ENCODE measurements at regions not wholly inside any gene's neighbourhood (a gene's known extent, or its start where the extent isn't known, plus 50 kb on each side); places are given as distances from the start of the nearest gene placed in this dataset.

DNA sequence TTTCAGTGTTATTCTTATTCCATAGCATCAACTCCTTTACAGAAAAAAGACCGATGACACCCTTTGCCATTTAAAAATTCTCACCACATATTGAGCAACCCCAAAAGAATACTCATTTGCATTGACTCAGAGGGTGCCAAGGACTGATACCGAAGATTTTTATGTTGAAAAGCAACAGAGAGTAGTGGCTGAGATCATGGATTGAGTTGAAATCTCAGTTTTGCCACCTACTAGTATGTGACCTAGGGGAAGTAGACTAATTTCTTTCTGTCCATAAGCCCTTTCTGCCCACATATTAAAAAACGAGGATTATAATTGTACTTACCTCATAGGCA is 313.9 kb upstream of the SATB1 start:
- TF ChIP-seq, protein P1, sequence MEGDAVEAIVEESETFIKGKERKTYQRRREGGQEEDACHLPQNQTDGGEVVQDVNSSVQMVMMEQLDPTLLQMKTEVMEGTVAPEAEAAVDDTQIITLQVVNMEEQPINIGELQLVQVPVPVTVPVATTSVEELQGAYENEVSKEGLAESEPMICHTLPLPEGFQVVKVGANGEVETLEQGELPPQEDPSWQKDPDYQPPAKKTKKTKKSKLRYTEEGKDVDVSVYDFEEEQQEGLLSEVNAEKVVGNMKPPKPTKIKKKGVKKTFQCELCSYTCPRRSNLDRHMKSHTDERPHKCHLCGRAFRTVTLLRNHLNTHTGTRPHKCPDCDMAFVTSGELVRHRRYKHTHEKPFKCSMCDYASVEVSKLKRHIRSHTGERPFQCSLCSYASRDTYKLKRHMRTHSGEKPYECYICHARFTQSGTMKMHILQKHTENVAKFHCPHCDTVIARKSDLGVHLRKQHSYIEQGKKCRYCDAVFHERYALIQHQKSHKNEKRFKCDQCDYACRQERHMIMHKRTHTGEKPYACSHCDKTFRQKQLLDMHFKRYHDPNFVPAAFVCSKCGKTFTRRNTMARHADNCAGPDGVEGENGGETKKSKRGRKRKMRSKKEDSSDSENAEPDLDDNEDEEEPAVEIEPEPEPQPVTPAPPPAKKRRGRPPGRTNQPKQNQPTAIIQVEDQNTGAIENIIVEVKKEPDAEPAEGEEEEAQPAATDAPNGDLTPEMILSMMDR (IDR thresholded peaks at IDR 0.05; ENCODE audit: control extremely low read depth, extremely low read depth, low read depth, missing control alignments): no peak
- DNase-seq (ENCODE audit: extremely low spot score): no peak
- POLR2A ChIA-PET: no interaction called here
- CTCF ChIA-PET: interaction anchor here (2.9 kb wide), 1 partner anchor 20 kb away, joined by 12 read pairs; no protein-coding TSS in a partner anchor

DNA sequence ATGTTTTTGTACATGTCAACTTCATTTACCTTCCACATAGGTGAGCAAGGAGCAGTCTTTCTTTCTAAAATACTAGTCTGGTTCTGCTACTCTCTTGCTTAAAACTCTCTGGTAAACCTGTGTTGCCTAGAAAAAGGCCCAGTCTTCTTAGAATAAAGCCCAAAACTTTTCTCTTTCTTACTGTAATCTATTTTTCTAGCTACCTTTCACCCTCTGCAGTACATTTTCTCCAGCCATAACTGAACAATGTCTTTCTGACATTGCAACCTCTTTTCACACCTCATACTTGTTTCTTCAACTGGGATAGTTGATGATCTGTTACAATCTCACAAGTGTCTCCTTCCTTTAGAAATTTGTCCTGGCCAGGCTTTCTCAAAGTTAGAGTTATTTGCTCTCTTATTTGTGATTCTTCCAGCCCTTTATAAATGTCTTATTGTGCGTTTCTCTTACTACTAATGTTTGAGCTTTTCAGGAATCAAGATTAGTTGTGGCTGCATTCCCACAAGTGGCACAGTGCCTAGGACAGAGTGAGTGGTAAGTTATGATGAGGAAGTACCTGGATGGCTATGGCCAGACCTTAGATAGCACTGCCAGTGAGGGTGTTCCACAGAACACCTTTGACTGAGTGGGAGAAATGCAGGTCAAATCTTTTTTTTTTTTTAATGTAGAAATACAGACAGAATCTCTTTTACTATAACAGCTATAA is 313.4 kb upstream of the SATB1 start:
- TF ChIP-seq, protein P1 (IDR thresholded peaks at IDR 0.05; ENCODE audit: control extremely low read depth, extremely low read depth, low read depth, missing control alignments): no peak
- CTCF ChIA-PET: interaction anchor here (0.9 to 2.9 kb wide), 2 partner anchors 20 to 179 kb away, joined by 3 to 12 read pairs; no protein-coding TSS in a partner anchor
- no peak for DNase-seq (ENCODE audit: extremely low spot score)
- POLR2A ChIA-PET: no interaction called here

DNA sequence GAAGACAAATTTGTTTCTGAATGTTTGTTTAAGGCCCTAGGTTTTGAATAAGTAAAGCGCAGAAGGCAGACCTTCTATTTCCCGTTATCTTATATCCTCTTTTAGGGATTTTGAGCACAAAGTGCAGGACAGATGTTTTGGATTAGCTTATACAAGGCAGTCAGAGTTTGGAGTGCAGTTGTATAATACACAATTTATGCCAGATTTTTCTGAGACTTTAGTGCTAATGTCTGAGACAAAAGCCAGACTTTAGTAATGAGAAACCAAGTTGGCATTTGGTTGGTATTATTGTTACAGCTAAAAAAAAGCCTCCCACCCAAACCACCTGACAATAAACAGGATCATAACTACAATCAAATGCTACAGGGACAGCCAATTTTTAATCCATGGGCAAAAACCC is 309.9 kb upstream of the SATB1 start:
- ChIA-PET CTCF (interaction anchor here (1.9 to 2.1 kb wide), 2 partner anchors 19 to 23 kb away, joined by 5 to 6 read pairs; no protein-coding TSS in a partner anchor), POLR2A (no interaction called here)
- no peak for DNase-seq (ENCODE audit: extremely low spot score)
- TF ChIP-seq, protein P1 (IDR thresholded peaks at IDR 0.05; ENCODE audit: control extremely low read depth, extremely low read depth, low read depth, missing control alignments): no peak

DNA sequence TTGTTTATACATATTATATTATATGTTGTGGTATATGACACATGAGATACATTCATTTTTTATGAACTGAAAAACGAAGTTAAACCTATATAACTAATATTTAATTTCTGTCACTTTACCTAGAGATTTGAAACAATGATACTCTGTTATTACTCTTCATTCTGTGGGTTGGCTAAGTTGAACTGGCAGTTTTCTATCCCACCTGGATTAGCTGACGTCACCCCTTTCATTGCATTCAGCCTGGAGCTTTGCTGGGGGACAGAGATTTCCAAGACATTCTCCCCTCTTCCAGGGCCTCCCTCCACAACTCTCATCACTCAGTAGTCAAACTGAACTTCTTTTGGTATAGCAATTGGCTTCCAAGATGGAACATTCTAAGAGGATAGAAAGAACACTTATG is 309.2 kb upstream of the SATB1 start:
- ChIA-PET CTCF (interaction anchor here (1.9 kb wide), 1 partner anchor 24 kb away, joined by 6 read pairs; no protein-coding TSS in a partner anchor), POLR2A (no interaction called here)
- TF ChIP-seq, protein P1 (IDR thresholded peaks at IDR 0.05; ENCODE audit: control extremely low read depth, extremely low read depth, low read depth, missing control alignments): no peak
- no peak for DNase-seq (ENCODE audit: extremely low spot score)

DNA sequence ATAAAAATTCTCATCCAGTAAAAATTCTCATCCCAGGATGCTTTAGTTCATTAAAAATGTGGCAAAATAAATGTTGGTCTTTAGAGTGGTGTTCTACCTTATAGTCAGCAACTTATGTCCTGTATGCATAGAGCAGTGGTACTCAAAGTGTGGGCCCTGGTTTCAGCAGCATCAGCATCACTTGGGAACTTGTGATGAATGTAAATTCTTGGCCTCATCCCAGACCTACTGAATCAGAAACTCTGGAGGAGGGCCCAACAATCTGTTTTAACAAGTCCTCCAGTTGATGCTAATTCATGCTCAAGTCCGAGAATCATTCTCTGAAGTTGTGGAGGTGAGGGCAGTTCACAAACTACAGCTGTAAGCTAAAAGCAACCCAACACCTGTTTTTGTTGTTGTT is 307.3 kb upstream of the SATB1 start:
- ChIA-PET POLR2A (no interaction called here), CTCF (no interaction called here)

DNA sequence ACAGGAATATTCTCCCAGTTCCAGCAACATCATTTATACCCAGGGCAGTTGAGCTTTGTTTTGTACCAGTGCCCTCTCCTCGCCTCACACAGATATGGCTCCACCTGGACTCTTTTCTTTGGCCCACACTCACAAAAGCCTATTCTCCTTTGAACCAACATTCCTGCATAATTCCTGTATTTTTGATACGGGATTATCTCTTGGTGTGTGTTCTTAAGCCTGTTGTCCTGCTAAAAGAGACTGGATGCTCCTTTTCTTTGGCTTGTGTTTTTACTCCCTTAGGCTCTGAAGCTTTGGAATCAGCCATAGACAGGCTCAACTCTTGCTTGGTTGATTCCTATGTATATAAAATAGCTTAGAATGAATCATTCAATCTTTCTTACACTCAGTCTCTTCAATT is 305.4 kb upstream of the SATB1 start:
- TF ChIP-seq, protein P1 (IDR thresholded peaks at IDR 0.05; ENCODE audit: control extremely low read depth, extremely low read depth, low read depth, missing control alignments): no peak
- CTCF ChIA-PET: interaction anchor here (0.8 to 1.3 kb wide), 4 partner anchors 13 to 28 kb away, joined by 3 to 4 read pairs (median 3); no protein-coding TSS in a partner anchor
- POLR2A ChIA-PET: no interaction called here

More for the DNA sequence above, 307.3 kb upstream of the SATB1 start:
- no peak for DNase-seq (ENCODE audit: extremely low spot score)
- TF ChIP-seq, protein P1 (IDR thresholded peaks at IDR 0.05; ENCODE audit: control extremely low read depth, extremely low read depth, low read depth, missing control alignments): no peak

More for the DNA sequence above, 305.4 kb upstream of the SATB1 start:
- DNase-seq (ENCODE audit: extremely low spot score): no peak

Measured in GM10248 (cell line).